GM21390 (cell line): ENCODE measurements at regions not wholly inside any gene's neighbourhood (a gene's known extent, or its start where the extent isn't known, plus 50 kb on each side); places are given as distances from the start of the nearest gene placed in this dataset.

Experiments used
- ATAC-seq: cut with Tn5 transposase; IDR thresholded peaks from one replicate; pipeline ENCODE4 v1.9.1; 2021; ENCODE audit not compliant: unreplicated experiment

GRCh38 chr2:215609089-215610032, 173.5 kb upstream of the FN1 start:
- no peak for ATAC-seq

GRCh38 chr2:215607766-215608165, 171.9 kb upstream of the FN1 start:
- no peak for ATAC-seq

GRCh38 chr2:215606219-215606618, 170.4 kb upstream of the FN1 start:
- ATAC-seq, result no peak

- no peak for ATAC-seq
Measured at GRCh38 chr2:215605214-215605613, 169.3 kb upstream of the FN1 start.

- no peak for ATAC-seq
Measured at GRCh38 chr2:215604606-215605005, 168.7 kb upstream of the FN1 start.

GRCh38 chr2:215603440-215603839, 167.6 kb upstream of the FN1 start:
- ATAC-seq, result no peak

- ATAC-seq, result no peak
Measured at GRCh38 chr2:215602997-215603396, 167.1 kb upstream of the FN1 start.

- no peak for ATAC-seq
Measured at GRCh38 chr2:215601990-215602721, 166.3 kb upstream of the FN1 start.

- no peak for ATAC-seq
Measured at GRCh38 chr2:215601526-215601925, 165.7 kb upstream of the FN1 start.

- ATAC-seq, result no peak
Measured at GRCh38 chr2:215598376-215598975, 162.6 kb upstream of the FN1 start.

- no peak for ATAC-seq
Measured at GRCh38 chr2:215597577-215597976, 161.7 kb upstream of the FN1 start.

GRCh38 chr2:215594766-215595165, 158.9 kb upstream of the FN1 start:
- ATAC-seq, result no peak

- ATAC-seq, result no peak
Measured at GRCh38 chr2:215590010-215590745, 154.3 kb upstream of the FN1 start.

- no peak for ATAC-seq
Measured at GRCh38 chr2:215583881-215584280, 148.0 kb upstream of the FN1 start.

- no peak for ATAC-seq
Measured at GRCh38 chr2:215579809-215580208, 143.9 kb upstream of the FN1 start.

- ATAC-seq, result no peak
Measured at GRCh38 chr2:215577356-215577755, 141.5 kb upstream of the FN1 start.

- no peak for ATAC-seq
Measured at GRCh38 chr2:215576572-215576971, 140.7 kb upstream of the FN1 start.

GRCh38 chr2:215573496-215573895, 137.6 kb upstream of the FN1 start:
- no peak for ATAC-seq

- no peak for ATAC-seq
Measured at GRCh38 chr2:215572341-215572848, 136.5 kb upstream of the FN1 start.

GRCh38 chr2:215571689-215572088, 135.8 kb upstream of the FN1 start:
- ATAC-seq, result no peak

- ATAC-seq, result peak; percentile 61
Measured at GRCh38 chr2:215567504-215567903, 131.6 kb upstream of the FN1 start.
